HUES6 (cell line): ENCODE measurements at regions not wholly inside any gene's neighbourhood (a gene's known extent, or its start where the extent isn't known, plus 50 kb on each side); places are given as distances from the start of the nearest gene placed in this dataset.

Experiments
- H3K27ac ChIP-seq: 2 replicates; pipeline ENCODE4 v1.7.0; 2013; ENCODE audit warnings: low read depth, mild to moderate bottlenecking, low read length, inconsistent platforms
- H3K27me3 ChIP-seq: 2 replicates; pipeline ENCODE4 v1.6.1; 2013; ENCODE audit warnings: low read length; ENCODE audit not compliant: control insufficient read depth, insufficient read depth
- H3K36me3 ChIP-seq: 2 replicates; pipeline ENCODE4 v1.6.1; 2013; ENCODE audit warnings: low read length; ENCODE audit not compliant: control insufficient read depth, insufficient read depth
- H3K4me1 ChIP-seq: 2 replicates; pipeline ENCODE4 v1.6.1; 2013; ENCODE audit warnings: low read length; ENCODE audit not compliant: control insufficient read depth, insufficient read depth
- H3K4me3 ChIP-seq: 2 replicates; pipeline ENCODE4 v1.5.1; 2013; ENCODE audit warnings: low read depth, low read length
- H3K9ac ChIP-seq: one replicate; pipeline ENCODE4 v1.6.1; 2013; ENCODE audit warnings: mild to moderate bottlenecking, low read length
- H3K9me3 ChIP-seq: 2 replicates; pipeline ENCODE4 v1.6.1; 2013; ENCODE audit warnings: low read depth, low read length; ENCODE audit not compliant: control insufficient read depth, insufficient read depth

- H3K9me3 ChIP-seq, result peaks cover 4% of the 10 kb centered on the region; the same call in 1 of the 2 replicates
- no peak overlapping the region for H3K9ac ChIP-seq
- H3K4me1 ChIP-seq, result no peaks in the 10 kb centered on the region
- H3K4me3 ChIP-seq, result no peak overlapping the region
- H3K27ac ChIP-seq, result no peak overlapping the region
- no peaks in the 10 kb centered on the region for H3K36me3 ChIP-seq
- no peaks in the 10 kb centered on the region for H3K27me3 ChIP-seq
Measured at GRCh38 chr1:22222723-22223122, 79.8 kb upstream of the WNT4 start.

- Histone ChIP-seq H3K4me3 (no peak overlapping the region), H3K9ac (no peak overlapping the region), H3K27ac (no peak overlapping the region), H3K4me1 (no peaks in the 10 kb centered on the region), H3K36me3 (no peaks in the 10 kb centered on the region), H3K9me3 (peaks cover 4% of the 10 kb centered on the region; the same call in 1 of the 2 replicates), H3K27me3 (no peaks in the 10 kb centered on the region)
Measured at GRCh38 chr1:22223176-22223575, 80.3 kb upstream of the WNT4 start.

- H3K9ac ChIP-seq, result no peak overlapping the region
Measured at GRCh38 chr1:22224091-22224490, 81.2 kb upstream of the WNT4 start.

GRCh38 chr1:22224631-22225030 lies 81.7 kb upstream of the WNT4 start:
- no peaks in the 10 kb centered on the region for H3K27me3 ChIP-seq
- no peaks in the 10 kb centered on the region for H3K36me3 ChIP-seq
- H3K9ac ChIP-seq, result no peak overlapping the region
- H3K27ac ChIP-seq, result no peak overlapping the region
- H3K4me3 ChIP-seq, result no peak overlapping the region
- H3K9me3 ChIP-seq, result peaks cover 4% of the 10 kb centered on the region; the same call in 1 of the 2 replicates
- peaks cover 9% of the 10 kb centered on the region for H3K4me1 ChIP-seq

More at GRCh38 chr1:22224091-22224490, 81.2 kb upstream of the WNT4 start:
- H3K9me3 ChIP-seq, result peaks cover 4% of the 10 kb centered on the region; the same call in 1 of the 2 replicates
- peaks cover 6% of the 10 kb centered on the region; the same call in 1 of the 2 replicates for H3K4me1 ChIP-seq
- no peaks in the 10 kb centered on the region for H3K36me3 ChIP-seq
- H3K4me3 ChIP-seq, result no peak overlapping the region
- H3K27ac ChIP-seq, result no peak overlapping the region
- H3K27me3 ChIP-seq, result no peaks in the 10 kb centered on the region

- Histone ChIP-seq H3K9ac (no peak overlapping the region), H3K27ac (no peak overlapping the region), H3K4me3 (no peak overlapping the region), H3K4me1 (peaks cover 9% of the 10 kb centered on the region), H3K36me3 (no peaks in the 10 kb centered on the region), H3K9me3 (peaks cover 4% of the 10 kb centered on the region; the same call in 1 of the 2 replicates), H3K27me3 (no peaks in the 10 kb centered on the region)
Measured at GRCh38 chr1:22225858-22226589, 83.1 kb upstream of the WNT4 start.

- H3K27ac ChIP-seq, result no peak overlapping the region
- no peak overlapping the region for H3K9ac ChIP-seq
- H3K4me1 ChIP-seq, result peaks cover 9% of the 10 kb centered on the region
- H3K36me3 ChIP-seq, result no peaks in the 10 kb centered on the region
- H3K4me3 ChIP-seq, result no peak overlapping the region
- H3K9me3 ChIP-seq, result peaks cover 4% of the 10 kb centered on the region; the same call in 1 of the 2 replicates
- H3K27me3 ChIP-seq, result no peaks in the 10 kb centered on the region
Measured at GRCh38 chr1:22228074-22228473, 85.2 kb upstream of the WNT4 start.

DNA sequence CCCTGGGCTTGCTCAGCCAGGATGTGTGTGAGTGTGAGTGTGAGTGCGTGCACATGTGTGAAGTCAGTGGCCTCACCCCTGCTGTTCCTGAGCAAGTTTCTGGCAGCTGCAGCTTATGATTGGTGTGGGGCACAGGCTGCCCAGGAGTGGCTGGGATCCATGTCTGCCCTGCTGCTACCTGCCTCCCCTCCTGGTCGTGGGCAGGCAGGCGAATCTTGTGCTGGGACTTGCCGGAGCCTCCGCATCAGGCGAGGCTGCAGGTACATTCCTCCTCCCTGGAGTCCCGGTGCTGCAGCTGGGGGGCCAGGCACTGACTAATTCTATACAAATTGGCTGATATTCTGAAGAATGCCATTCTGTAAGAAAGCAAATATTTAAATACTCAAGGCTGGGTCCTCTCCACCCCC lies 85.6 kb upstream of the WNT4 start:
- no peak overlapping the region for H3K27ac ChIP-seq
- H3K4me1 ChIP-seq, result peaks cover 9% of the 10 kb centered on the region
- no peaks in the 10 kb centered on the region for H3K27me3 ChIP-seq
- no peak overlapping the region for H3K4me3 ChIP-seq
- H3K9me3 ChIP-seq, result peaks cover 4% of the 10 kb centered on the region; the same call in 1 of the 2 replicates
- no peaks in the 10 kb centered on the region for H3K36me3 ChIP-seq
- H3K9ac ChIP-seq, result no peak overlapping the region

- Histone ChIP-seq H3K9ac (no peak overlapping the region), H3K27me3 (no peaks in the 10 kb centered on the region), H3K36me3 (no peaks in the 10 kb centered on the region), H3K9me3 (peaks cover 4% of the 10 kb centered on the region; the same call in 1 of the 2 replicates), H3K4me1 (peaks cover 18% of the 10 kb centered on the region), H3K27ac (no peak overlapping the region), H3K4me3 (no peak overlapping the region)
Measured at GRCh38 chr1:22229379-22229778, 86.5 kb upstream of the WNT4 start.

DNA sequence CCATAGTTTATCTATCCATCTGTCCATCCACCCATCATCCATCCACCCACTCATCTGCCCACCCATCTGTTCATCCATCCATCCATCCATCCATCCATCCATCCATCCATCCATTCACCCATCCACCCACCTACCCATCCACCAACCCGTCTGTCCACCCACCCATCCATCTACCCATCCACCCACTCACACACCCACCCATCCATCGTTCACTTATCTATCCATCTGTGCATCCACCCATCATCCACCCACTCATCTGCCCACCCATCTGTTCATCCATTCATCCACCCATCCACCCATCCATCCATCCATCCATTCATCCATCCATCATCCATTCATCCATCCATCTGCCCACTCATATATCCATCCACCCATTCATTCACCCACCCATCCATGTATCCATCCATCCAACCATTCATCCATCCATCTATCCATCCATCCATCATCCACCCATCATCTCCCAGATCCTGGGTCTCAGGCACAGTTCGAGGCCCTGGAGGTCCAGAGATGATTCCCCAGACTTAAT lies 88.2 kb upstream of the WNT4 start:
- Histone ChIP-seq H3K27ac (no peak overlapping the region), H3K27me3 (no peaks in the 10 kb centered on the region), H3K36me3 (no peaks in the 10 kb centered on the region), H3K9ac (no peak overlapping the region), H3K4me3 (no peak overlapping the region), H3K9me3 (no peaks in the 10 kb centered on the region), H3K4me1 (peaks cover 21% of the 10 kb centered on the region)

DNA sequence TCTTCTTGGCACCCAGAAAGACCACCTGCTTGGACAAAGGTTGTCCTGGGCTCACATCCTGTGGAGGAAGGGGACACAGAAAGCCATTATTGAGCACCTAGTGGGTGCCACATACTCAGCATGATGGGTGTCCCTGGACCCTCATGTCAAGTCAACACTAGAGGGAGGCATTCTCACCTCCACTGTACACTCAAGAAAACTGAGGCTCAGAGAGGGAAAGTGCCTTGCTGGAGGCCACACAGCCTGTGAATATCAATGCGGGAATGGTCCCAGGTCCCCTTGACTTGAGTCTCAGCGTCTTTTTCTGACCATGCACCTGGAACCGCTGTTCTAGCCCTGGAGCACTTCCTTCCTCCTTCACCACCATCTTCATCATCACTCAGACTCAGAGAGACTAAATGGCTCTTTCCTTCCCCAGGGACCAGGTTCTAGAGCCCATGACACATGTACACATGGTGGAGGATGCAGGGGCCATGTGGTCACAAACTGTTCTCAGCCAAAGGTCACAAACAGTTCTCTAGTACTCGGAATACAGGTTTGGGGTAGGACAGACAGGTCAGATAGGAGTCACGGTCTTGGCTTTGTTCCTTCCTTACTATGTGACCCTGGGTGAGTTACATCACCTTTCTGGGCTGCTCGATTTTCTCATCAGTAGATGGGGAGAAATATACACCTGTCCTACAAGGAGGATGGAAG lies 89.2 kb upstream of the WNT4 start:
- H3K27ac ChIP-seq, result no peak overlapping the region
- H3K27me3 ChIP-seq, result no peaks in the 10 kb centered on the region
- H3K9ac ChIP-seq, result no peak overlapping the region
- peaks cover 21% of the 10 kb centered on the region for H3K4me1 ChIP-seq
- no peaks in the 10 kb centered on the region for H3K36me3 ChIP-seq
- no peaks in the 10 kb centered on the region for H3K9me3 ChIP-seq
- H3K4me3 ChIP-seq, result no peak overlapping the region

GRCh38 chr1:22233222-22233621 lies 90.3 kb upstream of the WNT4 start:
- H3K4me1 ChIP-seq, result peaks cover 21% of the 10 kb centered on the region
- H3K27me3 ChIP-seq, result no peaks in the 10 kb centered on the region
- no peak overlapping the region for H3K4me3 ChIP-seq
- no peaks in the 10 kb centered on the region for H3K36me3 ChIP-seq
- H3K27ac ChIP-seq, result no peak overlapping the region
- no peaks in the 10 kb centered on the region for H3K9me3 ChIP-seq
- no peak overlapping the region for H3K9ac ChIP-seq
